T follicular helper cell (primary cell): ENCODE measurements at regions not wholly inside any gene's neighbourhood (a gene's known extent, or its start where the extent isn't known, plus 50 kb on each side); places are given as distances from the start of the nearest gene placed in this dataset.
"Not testable (repeated sequence)": the region's sequence is repeated elsewhere in the genome, so short reads cannot be mapped to it uniquely, and the experiment has no call there.

Source experiments
- DNase-seq: peaks from one replicate; pipeline ENCODE4 v3.0.0-alpha.2; 2020; ENCODE audit warnings: low read depth

DNA sequence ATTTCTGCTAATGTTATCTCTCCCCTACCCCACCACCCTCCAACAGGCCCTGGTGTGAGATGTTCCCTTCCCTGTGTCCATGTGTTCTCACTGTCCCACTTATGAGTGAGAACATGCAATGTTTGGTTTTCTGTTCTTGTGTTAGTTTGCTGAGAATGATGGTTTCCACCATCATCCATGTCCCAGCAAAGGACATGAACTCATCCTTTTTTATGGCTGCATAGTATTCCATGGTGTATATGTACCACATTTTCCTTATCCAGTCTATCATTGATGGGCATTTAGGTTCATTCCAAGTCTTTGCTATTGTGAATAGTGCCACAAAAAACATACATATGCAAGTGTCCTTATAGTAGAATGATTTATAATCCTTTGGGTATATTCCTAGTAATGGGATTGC lies 104.5 kb downstream of the ZNF33B start:
- not testable (repeated sequence) for DNase-seq

DNA sequence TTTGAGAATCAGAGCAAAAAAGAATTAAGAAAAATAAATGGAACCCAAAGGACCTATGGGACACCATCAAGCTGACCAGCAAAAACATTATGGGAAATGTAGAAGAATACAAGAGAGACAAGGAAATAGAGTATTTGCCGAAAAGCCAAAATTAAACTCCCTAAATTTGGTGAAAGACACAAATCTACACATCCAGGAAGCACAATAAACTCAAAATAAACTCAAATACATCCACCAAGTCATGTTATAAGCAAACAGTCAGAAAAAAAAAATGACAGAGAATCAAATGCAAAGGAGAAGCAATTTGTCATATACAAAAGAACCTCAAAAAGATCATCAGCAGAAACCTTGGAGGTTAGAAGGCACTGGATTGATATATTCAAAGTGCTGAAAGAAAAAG lies 105.4 kb downstream of the ZNF33B start:
- DNase-seq: no peak

DNA sequence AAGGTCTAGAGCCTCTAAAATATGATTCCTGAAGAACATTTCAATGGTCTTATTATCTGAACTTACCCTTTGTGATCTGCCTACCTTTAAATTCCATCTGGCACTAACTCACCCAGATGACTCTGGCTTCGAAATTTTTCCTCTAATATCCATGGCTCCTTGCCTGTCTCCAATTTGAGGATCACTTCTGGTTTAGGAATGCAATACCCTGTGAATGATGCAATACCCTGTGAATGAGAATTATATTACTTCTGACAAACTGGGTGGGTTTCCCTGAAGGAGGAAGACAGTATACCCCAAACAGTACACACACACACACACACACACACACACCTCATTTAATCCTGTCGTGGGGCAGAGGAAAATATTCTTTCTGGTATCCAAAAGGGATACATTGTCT lies 115.3 kb downstream of the ZNF33B start:
- no peak for DNase-seq

DNA sequence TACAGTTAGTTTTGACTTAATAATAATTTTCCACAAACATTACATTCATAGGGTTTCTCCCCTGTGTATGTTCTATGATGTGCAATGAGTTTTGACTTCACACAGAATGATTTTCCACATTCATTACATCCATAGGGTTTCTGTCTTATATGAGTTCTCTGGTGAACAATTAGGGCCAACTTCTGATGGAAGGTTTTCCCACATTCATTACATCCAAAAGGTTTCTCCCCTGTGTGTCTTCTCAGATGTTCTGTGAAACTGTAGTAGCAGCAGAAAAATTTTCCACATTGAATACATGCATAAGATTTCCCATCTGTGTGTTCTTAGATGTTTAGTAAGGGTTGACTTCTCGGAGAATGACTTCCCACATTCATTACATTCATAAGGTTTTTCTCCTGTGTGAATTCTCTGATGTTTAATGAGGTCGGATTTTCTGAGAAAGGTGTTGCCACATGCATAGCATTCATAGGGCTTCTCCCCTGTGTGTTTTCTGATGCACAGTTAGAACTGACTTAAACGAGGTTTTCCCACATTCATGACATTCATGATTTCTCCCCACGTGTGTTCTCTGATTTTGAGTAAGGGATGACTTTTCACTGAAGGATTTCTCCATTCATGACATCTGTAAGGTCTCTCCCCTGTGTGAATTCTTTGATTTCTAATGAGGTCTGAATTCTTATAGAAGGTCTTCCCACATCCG lies 118.5 kb downstream of the ZNF33B start:
- no peak for DNase-seq

DNA sequence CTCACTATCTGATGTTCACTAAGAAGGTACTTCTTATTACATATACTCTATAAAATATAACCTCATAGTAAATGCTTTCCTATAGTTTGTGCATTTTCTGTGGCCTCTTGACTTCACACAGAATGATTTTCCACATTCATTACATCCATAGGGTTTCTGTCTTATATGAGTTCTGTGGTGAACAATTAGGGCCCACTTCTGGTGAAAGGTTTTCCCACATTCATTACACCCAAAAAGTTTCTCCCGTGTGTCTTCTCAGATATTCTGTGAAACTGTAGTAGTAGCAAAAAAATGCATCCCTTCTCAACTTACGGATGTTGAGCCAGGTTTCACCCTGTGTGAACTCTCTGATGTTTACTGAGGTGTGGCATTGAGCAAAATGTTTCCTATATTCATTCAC lies 119.3 kb downstream of the ZNF33B start:
- DNase-seq: no peak

DNA sequence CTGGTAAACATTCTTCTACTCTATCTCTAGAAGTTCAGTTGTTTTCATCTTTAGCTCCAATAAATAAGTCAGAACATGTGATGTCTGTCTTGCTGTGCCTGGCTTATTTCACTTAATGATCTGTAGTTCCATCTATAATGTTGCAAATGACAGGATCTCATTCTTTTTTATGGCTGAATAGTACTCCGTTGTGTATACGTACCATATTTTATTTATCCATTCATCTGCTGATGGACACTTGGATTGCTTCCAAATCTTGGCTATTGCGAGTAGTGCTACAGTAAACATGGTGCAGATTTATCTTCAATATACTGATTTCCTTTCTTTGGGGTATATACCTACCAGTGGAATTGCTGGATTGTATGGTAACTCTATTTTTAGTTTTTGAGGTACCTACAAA lies 124.4 kb downstream of the ZNF33B start:
- DNase-seq: no peak

DNA sequence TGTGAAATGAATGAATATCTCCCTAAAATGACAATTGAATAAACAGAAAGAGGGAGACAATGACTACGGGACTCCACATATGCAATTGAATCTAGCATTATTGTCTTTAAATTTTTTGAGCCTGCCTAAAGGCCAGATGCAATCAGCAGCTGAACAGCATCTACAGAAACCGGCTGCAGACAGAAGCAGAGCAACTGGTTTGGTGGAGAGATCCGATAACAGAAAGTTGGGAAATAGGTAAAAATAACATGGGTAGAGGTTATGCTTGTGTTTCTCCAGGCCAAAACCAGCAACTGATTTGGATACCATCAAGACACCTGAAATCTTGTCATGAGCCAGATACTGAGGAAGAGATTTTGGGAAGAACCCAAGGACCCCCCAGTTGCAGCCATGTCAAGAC lies 146.6 kb downstream of the ZNF33B start:
- no peak for DNase-seq

DNA sequence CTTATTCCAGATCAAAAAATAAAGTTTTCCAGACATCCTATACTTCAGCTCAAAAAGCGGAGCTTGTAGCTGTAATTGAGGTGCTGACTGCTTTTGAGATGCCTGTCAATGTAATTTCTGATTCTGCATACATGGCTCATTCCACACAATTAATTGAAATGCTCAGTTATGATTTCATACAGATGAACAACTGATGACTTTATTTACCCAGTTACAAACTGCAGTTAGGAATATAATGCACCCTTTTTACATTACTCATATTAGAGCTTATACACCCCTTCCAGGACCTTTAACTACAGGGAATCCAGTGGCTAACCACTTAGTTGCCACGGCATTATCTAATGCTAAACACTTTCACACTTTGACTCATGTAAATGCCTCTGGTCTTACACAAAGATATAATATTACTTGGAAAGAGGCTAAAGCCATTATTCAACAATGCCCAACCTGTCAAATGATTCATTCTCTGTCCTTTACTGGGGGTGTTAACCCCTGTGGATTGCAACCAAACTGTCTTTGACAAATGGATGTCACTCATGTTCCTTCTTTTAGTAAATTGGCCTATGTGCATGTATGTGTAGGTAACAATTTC lies 147.3 kb downstream of the ZNF33B start:
- no peak for DNase-seq

DNA sequence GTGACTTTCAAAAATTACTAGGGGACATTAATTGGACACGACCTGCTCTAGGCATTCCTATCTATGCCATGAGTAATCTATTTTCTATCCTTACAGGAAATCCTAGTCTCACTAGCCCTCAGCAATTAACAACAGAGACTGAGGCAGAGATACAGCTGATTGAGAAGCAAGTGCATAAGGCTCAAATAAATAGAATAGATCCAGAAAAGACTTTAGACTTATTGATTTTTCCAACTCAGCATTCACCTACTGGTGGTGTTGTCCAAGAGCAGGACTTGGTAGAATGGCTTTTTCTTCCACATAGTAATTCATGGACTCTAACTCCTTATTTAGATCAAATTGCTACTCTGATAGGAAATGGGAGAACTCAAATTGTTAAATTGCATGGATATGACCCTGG lies 148.0 kb downstream of the ZNF33B start:
- DNase-seq: no peak

DNA sequence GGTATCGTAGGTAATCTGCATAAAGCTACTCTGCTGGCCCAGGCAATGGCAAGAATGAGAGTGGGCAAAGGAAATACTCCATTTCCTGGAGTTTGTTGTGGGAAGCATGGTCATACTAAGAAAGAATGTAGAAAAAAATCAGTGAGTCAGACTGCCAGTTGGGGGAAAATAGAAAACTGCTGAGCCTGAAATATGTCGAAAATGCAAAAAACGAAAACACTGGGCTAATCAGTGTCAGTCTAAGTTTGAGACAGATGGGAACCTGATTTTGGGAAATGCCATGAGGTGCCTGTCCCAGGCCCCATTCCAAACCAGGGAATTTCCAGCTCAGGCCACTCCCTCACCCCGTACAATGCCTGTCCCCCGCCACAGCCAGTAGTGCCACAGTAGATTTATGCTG lies 150.0 kb downstream of the ZNF33B start:
- no peak for DNase-seq

DNA sequence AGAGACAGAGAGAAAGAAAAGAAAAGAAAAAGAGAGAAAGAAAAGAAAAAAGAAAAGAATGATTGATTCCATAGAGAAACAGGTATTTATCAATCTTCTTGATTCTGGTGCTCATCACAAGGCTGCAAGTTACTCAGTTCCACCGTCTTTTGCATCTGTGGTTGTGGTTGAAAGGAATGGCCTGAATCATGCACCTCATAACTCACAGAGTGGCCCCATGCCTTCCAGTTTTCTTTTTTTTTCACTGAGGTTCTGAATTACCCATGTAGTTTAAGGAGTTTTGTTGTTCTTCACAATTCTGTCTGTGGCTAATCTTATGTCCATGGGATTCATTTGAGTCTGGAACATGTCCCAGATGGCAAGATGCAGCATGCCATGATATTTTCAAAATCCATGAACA lies 156.0 kb downstream of the ZNF33B start:
- DNase-seq: no peak

DNA sequence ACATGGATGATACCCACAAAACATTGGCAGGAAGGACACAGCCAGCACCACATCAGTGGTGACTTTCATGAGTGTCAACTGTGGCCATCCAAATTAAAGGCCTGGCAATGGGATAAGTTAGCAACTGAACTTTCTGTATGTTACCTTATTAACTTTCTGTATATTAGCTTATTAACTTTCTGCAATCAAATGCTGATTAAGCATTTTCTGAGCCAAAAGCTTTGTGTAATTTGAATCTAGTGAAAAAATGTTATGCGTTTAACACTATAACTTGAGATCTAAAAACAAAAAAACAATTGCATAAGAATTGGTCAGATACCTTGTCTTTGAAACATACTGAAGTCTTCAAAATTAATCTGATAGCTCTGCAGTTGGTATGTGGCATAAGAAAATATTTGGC lies 159.3 kb downstream of the ZNF33B start:
- DNase-seq: no peak

DNA sequence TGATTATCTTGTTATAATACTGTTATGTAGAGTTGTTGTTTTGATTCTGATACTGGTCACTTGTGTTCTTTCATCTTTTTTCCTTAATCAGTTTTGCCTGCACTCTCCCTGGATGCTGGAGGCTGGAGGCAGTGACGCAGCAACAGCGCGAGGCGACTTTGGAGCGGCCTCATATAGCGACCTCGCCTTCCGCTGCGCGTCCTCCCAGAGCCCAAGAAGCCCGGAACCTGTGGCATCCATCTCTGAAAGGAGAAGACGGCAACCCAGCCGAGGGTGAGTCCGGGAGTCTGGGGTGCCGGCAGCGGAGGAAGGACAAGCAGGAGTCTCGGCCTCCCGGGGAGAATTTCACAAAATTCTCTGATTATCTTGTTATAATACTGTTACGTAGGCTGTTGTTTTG lies 161.2 kb downstream of the ZNF33B start:
- no peak for DNase-seq

DNA sequence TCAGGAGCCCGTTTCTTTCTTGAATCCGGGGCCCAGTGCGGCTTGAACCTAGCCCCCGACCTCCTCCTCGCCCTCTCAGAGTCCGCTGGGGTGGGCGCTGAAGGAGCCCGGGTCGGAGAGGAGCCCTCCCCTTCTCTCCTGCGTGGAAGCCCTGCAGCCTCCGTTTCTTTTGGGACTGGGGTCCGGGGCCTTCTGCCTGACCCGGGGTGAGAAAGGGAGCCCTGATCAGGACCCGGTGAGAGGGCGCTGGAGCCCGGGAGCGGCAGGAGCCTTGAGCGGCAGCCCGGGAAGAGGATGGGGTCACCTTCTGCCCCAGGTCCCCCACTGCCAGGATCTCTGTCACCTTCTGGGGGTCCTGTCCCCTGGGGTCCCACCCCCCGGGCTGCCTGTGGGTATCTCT lies 162.3 kb downstream of the ZNF33B start:
- no peak for DNase-seq

DNA sequence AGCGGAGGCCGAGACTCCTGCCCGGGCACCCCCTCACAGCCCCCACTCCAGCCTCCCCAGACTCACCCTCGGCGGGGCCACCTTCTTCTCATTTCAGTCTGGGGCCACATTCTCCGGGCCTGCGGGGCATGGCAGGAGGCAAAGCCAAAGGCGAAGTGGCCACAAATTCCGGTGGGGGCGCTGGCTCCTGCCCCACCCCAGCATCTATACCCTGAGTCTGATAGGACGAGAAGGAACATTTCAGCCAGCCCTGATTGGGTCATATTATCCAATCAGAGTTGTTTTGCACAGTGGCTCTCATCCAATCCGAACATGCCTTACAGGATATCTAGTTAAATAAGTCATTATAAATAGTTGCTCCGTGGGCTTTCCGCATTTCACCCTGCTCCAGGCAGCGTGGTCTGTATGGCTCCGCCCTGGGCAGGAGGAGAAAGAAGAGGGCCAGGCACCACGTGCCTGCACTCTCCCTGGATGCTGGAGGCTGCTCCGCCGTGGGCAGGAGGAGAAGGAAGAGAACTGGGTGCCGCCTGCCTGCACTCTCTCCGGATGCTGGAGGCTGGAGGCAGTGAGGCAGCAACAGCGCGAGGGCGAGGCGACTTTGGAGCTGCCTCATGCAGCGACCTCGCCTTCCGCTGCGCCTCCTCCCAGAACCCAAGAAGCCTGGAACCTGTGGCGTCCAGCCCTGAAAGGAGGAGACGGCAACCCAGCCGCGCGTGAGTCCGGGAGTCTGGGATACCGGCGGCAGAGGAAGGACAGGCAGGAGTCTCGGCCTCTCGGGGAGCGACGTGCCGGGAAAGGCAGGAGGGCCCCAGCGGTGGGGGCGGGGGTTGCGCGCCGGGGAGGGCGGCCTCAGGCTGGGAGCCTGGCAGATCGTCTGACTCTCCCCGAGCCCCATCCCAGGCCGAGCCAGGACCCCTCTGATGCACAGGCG lies 162.9 kb downstream of the ZNF33B start:
- DNase-seq: no peak

DNA sequence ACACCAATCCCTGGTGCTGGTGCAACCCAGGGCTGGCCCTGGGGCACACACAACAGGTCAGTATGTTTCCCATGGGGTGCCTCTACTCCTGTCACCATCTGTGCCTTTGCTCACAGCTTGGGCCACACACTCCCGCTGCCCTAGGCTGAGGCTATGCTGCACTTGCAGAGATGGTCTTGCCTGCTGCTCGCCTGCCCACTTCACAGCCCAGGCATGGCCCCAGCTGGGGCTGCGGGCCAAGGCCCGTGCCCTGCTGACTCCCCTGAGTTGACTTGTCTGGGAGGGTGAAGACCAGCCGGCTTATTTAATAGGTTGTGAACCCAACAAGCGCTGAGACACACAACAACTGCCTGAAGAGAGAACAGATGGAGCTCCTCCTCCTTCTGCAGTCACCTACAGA lies 184.1 kb downstream of the ZNF33B start:
- DNase-seq: no peak

DNA sequence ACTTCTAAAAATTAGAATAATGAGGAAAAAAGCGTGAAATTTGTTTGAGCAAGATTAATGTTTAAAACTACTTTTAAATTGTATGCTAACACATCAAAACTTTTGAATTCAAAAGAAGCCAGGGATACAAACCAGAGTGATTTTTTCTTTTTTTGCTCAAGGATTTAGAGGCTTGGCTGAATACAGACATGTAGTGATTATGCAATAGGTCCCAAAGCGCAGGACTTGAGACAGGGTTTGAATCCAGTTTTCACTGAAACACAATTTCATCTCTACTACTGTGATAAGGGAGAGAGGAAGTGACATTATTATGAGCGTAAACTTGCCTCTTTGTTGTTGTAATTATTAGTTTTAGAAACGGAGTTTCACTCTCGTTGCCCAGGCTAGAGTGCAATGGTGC lies 207.3 kb downstream of the ZNF33B start:
- DNase-seq: no peak

DNA sequence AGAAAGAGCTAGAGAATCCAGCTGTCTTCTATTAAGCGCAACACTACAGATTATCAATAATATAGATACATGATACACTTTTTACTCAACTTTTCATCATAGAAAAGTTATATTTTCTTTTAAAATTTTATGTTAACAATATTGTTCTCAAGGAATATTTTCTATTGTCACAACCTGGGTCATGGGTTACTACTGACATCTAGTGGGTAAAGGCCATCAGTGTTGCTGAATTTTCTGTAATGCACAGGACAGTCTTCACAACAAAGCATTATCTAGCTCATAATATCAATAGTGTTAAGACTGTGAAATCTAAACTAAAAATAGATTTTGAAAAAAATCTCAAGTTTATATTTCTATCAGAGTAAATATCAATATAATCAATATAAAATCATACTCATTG lies 209.8 kb downstream of the ZNF33B start:
- no peak for DNase-seq

DNA sequence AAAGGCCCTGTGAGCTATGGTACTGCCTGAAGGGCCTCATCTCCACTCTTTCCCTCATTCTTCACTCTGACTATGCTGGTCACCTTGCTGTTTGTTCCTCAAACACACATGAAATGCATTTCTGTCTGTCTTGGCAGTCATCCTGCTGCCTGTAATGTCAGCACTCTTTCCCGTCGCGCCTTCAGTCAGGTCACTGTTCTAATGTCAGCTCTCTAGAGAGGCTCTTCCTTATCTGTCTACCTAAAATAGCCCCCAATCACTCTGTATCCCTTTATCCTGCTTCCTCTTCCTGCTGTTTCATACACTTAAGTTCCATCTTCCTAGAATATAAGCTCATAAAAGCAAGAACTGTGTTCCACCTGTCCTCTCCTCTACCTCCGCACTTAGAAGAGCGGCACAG lies 215.5 kb downstream of the ZNF33B start:
- DNase-seq: no peak

DNA sequence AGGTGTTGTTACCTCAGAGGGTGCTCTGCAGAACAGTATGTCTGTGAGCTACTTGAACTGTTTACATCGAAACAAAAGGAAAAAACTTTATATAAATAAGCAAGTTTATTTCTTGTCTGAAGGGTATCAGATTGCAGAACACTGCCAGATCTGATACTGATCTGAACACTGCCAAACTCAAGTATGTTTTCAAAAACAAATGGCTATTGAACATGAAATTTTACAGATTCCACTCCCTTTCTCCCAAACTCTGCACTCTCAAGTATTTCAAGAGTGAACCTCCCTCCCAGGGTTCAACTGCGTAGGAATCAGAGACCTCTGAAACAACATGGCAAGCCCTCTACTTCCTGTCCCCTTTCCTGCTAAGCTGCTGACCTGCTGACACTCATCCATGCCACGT lies 216.6 kb downstream of the ZNF33B start:
- DNase-seq: no peak

DNA sequence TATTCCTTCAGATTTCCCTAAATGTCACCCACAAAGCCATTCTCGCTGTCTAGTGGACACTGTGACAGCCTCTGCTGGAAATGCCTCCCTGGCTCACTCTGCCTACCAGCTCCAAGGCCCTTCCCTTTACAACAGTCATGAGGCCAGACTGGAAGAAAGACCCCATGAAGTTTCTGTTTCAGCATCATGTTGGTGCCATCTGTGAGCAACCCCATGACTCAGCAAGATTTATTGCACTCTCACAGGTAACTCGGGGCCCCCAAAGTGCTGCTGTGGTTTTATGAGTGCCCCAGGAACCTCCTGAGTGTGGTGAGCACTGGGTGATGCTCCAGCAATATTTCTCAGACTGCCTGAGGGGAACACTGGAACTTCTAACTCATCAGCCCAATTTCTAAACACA lies 218.6 kb downstream of the ZNF33B start:
- no peak for DNase-seq

DNA sequence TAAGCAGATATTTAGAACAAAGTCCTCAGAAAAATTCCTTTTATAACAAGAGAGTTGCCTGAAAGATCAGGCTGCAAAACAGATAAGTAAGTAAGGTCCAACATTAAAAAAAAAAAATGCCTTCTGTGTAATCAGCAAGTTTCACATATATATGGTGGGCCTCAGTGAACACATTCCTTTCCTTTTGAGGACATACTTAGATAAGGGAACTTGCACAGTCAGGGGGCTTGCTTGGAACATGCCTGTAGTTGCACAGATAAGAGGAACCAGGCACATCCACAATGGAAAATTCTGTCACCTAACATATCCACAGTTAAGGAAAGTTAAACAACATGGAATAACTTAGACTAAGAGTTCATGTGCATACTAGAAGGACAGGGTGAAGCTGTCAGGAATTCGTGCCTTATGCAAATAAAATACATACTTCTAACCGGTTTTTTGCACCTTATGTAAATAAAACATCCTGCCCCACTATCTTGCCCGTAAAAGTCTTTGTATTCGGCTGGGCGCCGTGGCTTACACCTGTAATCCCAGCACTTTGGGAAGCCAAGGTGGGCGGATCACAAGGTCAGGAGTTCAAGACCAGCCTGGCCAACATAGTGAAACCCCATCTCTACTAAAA lies 257.3 kb downstream of the ZNF33B start:
- DNase-seq: no peak
